ENCODE measurements at regions not wholly inside any gene's neighbourhood (a gene's known extent, or its start where the extent isn't known, plus 50 kb on each side); places are given as distances from the start of the nearest gene placed in this dataset.
A peak's percentile ranks its signal among the peaks of the same experiment; 100 is the strongest.
"Not testable (repeated sequence)": the region's sequence is repeated elsewhere in the genome, so short reads cannot be mapped to it uniquely, and the experiment has no call there.

- Histone ChIP-seq H3K27ac (ENCODE audit: low read length) (no peak overlapping the region), H3K4me1 (ENCODE audit: control insufficient read depth, insufficient read depth, low read length) (no peaks in the 10 kb centered on the region), H3K4me3 (ENCODE audit: low read length) (no peak overlapping the region), H3K36me3 (ENCODE audit: control insufficient read depth, insufficient read depth, low read length) (no peaks in the 10 kb centered on the region), H3K9me3 (ENCODE audit: control insufficient read depth, insufficient read depth, low read length) (no peaks in the 10 kb centered on the region), H3K27me3 (ENCODE audit: control insufficient read depth, insufficient read depth, low read length) (peaks cover 9% of the 10 kb centered on the region; the same call in 1 of the 2 replicates)
- WGBS (ENCODE audit: insufficient coverage, insufficient read length) = no CpG with 5 or more reads among the region's 30 CpGs
- DNase-seq (ENCODE audit: low read depth, low spot score) = no peak
Measured at GRCh38 chr15:34496207-34496995, 58.8 kb upstream of the GOLGA8A start.

- H3K4me3 ChIP-seq (ENCODE audit: low read length); H3K36me3 ChIP-seq (ENCODE audit: control insufficient read depth, insufficient read depth, low read length); H3K4me1 ChIP-seq (ENCODE audit: control insufficient read depth, insufficient read depth, low read length); H3K27ac ChIP-seq (ENCODE audit: low read length); H3K9me3 ChIP-seq (ENCODE audit: control insufficient read depth, insufficient read depth, low read length); H3K27me3 ChIP-seq (ENCODE audit: control insufficient read depth, insufficient read depth, low read length); DNase-seq (ENCODE audit: low read depth, low spot score): not testable (repeated sequence)
- WGBS (ENCODE audit: insufficient coverage, insufficient read length) = no CpG with 5 or more reads among the region's 26 CpGs
Measured at GRCh38 chr15:34495707-34496106, 58.1 kb upstream of the GOLGA8A start.

GRCh38 chr15:34494084-34494399, 56.4 kb upstream of the GOLGA8A start:
- DNase-seq (ENCODE audit: low read depth, low spot score) = no peak

DNA sequence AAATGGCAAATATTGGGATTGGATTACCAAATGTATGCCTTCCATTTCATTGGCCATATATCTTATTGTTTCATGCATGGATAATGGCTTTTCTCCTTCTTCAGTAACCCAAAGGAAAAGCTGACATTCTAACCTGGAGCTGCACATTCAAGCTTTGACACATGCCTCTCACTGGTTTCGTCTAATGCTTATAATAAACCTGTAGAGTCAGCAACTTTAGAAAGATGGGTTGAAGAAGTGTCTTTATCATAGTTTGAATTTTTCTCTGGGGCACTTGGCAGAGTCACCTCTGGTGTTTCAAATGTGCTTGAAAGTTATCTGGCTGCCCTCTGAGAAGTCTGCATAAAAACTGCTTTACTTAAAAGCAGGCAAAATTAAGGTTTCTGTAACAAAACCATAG, 55.4 kb upstream of the GOLGA8A start:
- Histone ChIP-seq H3K27me3 (ENCODE audit: control insufficient read depth, insufficient read depth, low read length) (peaks cover 9% of the 10 kb centered on the region; the same call in 1 of the 2 replicates), H3K4me1 (ENCODE audit: control insufficient read depth, insufficient read depth, low read length) (no peaks in the 10 kb centered on the region), H3K4me3 (ENCODE audit: low read length) (no peak overlapping the region), H3K27ac (ENCODE audit: low read length) (no peak overlapping the region), H3K9me3 (ENCODE audit: control insufficient read depth, insufficient read depth, low read length) (no peaks in the 10 kb centered on the region), H3K36me3 (ENCODE audit: control insufficient read depth, insufficient read depth, low read length) (no peaks in the 10 kb centered on the region)
- DNase-seq (ENCODE audit: low read depth, low spot score) = no peak
- no CpG with 5 or more reads among the region's 1 CpG for WGBS (ENCODE audit: insufficient coverage, insufficient read length)

More at GRCh38 chr15:34494084-34494399, 56.4 kb upstream of the GOLGA8A start:
- Histone ChIP-seq H3K27me3 (ENCODE audit: control insufficient read depth, insufficient read depth, low read length) (peaks cover 9% of the 10 kb centered on the region; the same call in 1 of the 2 replicates), H3K36me3 (ENCODE audit: control insufficient read depth, insufficient read depth, low read length) (no peaks in the 10 kb centered on the region), H3K9me3 (ENCODE audit: control insufficient read depth, insufficient read depth, low read length) (no peaks in the 10 kb centered on the region), H3K4me3 (ENCODE audit: low read length) (peak overlapping the region; percentile 11; the same call in 1 of the 2 replicates), H3K27ac (ENCODE audit: low read length) (no peak overlapping the region), H3K4me1 (ENCODE audit: control insufficient read depth, insufficient read depth, low read length) (no peaks in the 10 kb centered on the region)
- no CpG with 5 or more reads among the region's 20 CpGs for WGBS (ENCODE audit: insufficient coverage, insufficient read length)

DNA sequence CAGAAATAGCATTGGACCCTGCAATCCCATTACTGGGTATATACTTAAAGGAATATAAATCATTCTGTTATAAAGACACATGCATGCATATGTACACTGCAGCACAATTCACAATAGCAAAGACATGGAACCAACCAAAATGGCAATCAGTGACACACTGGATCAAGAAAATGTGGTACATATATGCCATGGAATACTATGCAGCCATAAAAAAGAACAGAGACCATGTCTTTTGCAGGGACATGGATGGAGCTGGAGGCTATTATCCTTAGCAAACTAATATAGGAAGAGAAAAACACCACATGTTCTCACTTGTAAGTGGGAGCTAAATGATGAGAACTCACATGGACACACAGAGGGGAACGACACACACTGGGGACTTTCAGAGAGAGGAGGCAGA, 53.9 kb upstream of the GOLGA8A start:
- H3K4me1 ChIP-seq (ENCODE audit: control insufficient read depth, insufficient read depth, low read length); H3K4me3 ChIP-seq (ENCODE audit: low read length); H3K27me3 ChIP-seq (ENCODE audit: control insufficient read depth, insufficient read depth, low read length); DNase-seq (ENCODE audit: low read depth, low spot score); H3K36me3 ChIP-seq (ENCODE audit: control insufficient read depth, insufficient read depth, low read length); H3K27ac ChIP-seq (ENCODE audit: low read length); H3K9me3 ChIP-seq (ENCODE audit: control insufficient read depth, insufficient read depth, low read length): not testable (repeated sequence)
- no CpG with 5 or more reads among the region's 1 CpG for WGBS (ENCODE audit: insufficient coverage, insufficient read length)

- Histone ChIP-seq H3K4me1 (ENCODE audit: control insufficient read depth, insufficient read depth, low read length) (no peaks in the 10 kb centered on the region), H3K4me3 (ENCODE audit: low read length) (no peak overlapping the region; the same call in 1 of the 2 replicates), H3K27ac (ENCODE audit: low read length) (no peak overlapping the region), H3K36me3 (ENCODE audit: control insufficient read depth, insufficient read depth, low read length) (no peaks in the 10 kb centered on the region), H3K27me3 (ENCODE audit: control insufficient read depth, insufficient read depth, low read length) (peaks cover 9% of the 10 kb centered on the region; the same call in 1 of the 2 replicates), H3K9me3 (ENCODE audit: control insufficient read depth, insufficient read depth, low read length) (no peaks in the 10 kb centered on the region)
- no CpG with 5 or more reads among the region's 38 CpGs for WGBS (ENCODE audit: insufficient coverage, insufficient read length)
- no peak for DNase-seq (ENCODE audit: low read depth, low spot score)
Measured at GRCh38 chr15:34490417-34491193, 53.0 kb upstream of the GOLGA8A start.

DNA sequence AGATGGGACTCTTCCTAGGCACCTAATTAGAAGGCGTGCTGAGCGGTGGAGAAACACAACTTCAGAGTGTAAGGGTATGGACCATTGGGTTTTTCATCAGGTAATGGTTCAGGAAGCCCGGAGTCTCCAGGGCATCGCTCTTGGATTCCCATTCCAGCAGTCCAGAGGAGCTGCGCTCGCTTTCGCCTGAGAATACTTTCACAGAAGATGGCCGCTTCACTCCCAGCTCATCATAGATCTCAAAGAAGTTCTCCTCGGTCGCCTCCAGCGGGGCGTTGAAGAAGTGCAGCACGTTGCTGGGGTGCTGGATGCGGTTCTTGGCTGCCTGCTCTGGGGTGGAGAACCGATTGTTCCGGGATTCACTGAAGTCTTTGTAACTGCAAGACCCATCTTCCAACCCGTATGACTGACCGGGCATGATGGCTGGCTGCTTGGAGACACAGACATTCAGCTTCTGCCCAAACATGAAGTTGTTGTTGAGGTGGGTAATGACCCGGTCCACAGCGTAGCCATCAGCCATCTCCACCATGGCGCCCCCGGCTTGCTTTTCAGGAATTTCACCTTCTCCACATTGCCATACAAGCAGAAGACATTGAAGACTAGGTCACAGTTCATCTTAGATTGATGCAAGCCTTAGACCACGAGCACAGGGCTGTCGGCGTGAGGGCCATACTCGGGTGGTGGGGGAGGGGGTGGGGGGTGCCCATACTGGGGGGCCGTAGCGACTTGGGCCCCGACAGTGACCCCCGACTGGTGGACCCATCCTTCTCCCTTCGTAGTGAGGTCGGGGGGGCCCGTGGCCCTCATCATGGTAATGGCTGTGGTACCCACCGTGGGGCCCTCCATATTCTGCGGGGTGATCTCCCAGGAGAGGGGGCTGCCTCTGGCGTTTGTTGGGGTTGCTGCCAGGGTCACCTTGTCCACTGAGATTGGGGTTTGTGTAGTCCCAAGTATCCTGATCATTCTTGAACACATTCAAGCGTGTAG, 51.7 kb upstream of the GOLGA8A start:
- not testable (repeated sequence) for H3K9me3 ChIP-seq (ENCODE audit: control insufficient read depth, insufficient read depth, low read length); H3K4me1 ChIP-seq (ENCODE audit: control insufficient read depth, insufficient read depth, low read length); H3K4me3 ChIP-seq (ENCODE audit: low read length); H3K27ac ChIP-seq (ENCODE audit: low read length); H3K36me3 ChIP-seq (ENCODE audit: control insufficient read depth, insufficient read depth, low read length); H3K27me3 ChIP-seq (ENCODE audit: control insufficient read depth, insufficient read depth, low read length); DNase-seq (ENCODE audit: low read depth, low spot score)
- WGBS (ENCODE audit: insufficient coverage, insufficient read length) = no CpG with 5 or more reads among the region's 37 CpGs

Measured in iPS DF 6.9 (cell line).